ENCODE measurements at regions not wholly inside any gene's neighbourhood (a gene's known extent, or its start where the extent isn't known, plus 50 kb on each side); places are given as distances from the start of the nearest gene placed in this dataset.
A peak's percentile ranks its signal among the peaks of the same experiment; 100 is the strongest.

- ChIA-PET CTCF (no interaction called here), POLR2A (ENCODE audit: unreplicated experiment) (no interaction called here)
- in situ Hi-C loops (cut with MboI; ENCODE audit: low sequenced_read_pairs), result no loop called here
- Histone ChIP-seq H3K14ac (replicated peaks; ENCODE audit: low read depth, low read length) (no peak overlapping the region), H3K9me1 (ENCODE audit: insufficient read depth, low read length) (no peaks in the 10 kb centered on the region), H4K20me1 (ENCODE audit: insufficient read depth, low read length) (no peaks in the 10 kb centered on the region), H2AFZ (replicated peaks; ENCODE audit: low read length, poor library complexity) (peak overlapping the region; percentile 23), H4K8ac (ENCODE audit: low read depth in 2 of 2, low read length in 2 of 2) (no peak overlapping the region), H2BK15ac (ENCODE audit: low read depth, low read length) (no peak overlapping the region), H3K9me3 (ENCODE audit: control insufficient read depth, insufficient read depth, low read length) (no peaks in the 10 kb centered on the region), H3K36me3 (ENCODE audit: control insufficient read depth, insufficient read depth, low read length) (no peaks in the 10 kb centered on the region), H3K79me1 (ENCODE audit: low read depth in 1 of 2, low read length in 2 of 2) (no peaks in the 10 kb centered on the region), H3K56ac (ENCODE audit: extremely low read depth, insufficient read depth, low read length) (no peak overlapping the region), H2AK9ac (replicated peaks; ENCODE audit: low read depth, low read length, poor library complexity) (no peak overlapping the region), H3K4me2 (ENCODE audit: low read depth, low read length) (no peak overlapping the region), H3K4me1 (ENCODE audit: control insufficient read depth, insufficient read depth, low read length) (no peaks in the 10 kb centered on the region), H3K4ac (ENCODE audit: low read depth, low read length) (no peak overlapping the region), H4K5ac (ENCODE audit: low read depth, low read length) (no peak overlapping the region), H2AK5ac (ENCODE audit: low read depth, low read length) (no peak overlapping the region), H4K91ac (ENCODE audit: insufficient read depth, low read depth, low read length) (no peak overlapping the region), H3K27ac (ENCODE audit: insufficient read depth, low read length) (no peak overlapping the region), H2BK20ac (ENCODE audit: low read depth, low read length) (no peak overlapping the region), H3K23ac (ENCODE audit: low read depth, low read length) (no peak overlapping the region), H3K4me3 (ENCODE audit: insufficient read depth, low read depth, low read length) (no peak overlapping the region), H3K18ac (ENCODE audit: low read depth, low read length) (no peak overlapping the region), H2BK5ac (ENCODE audit: low read depth, low read length, poor library complexity, severe bottlenecking) (no peak overlapping the region), H3K27me3 (ENCODE audit: control insufficient read depth, insufficient read depth, low read length) (peaks cover 7% of the 10 kb centered on the region), H2BK120ac (ENCODE audit: low read depth, low read length) (no peak overlapping the region), H3K9ac (ENCODE audit: low read depth, low read length) (no peak overlapping the region)
- dilution Hi-C loops (cut with HindIII; ENCODE audit: low sequenced_read_pairs, unreplicated experiment), result no loop called here
- no CpG with 5 or more reads among the region's 5 CpGs for WGBS, 2 experiments (ENCODE audit: extremely low coverage in 2 of 2, insufficient read length in 1 of 2)
- BruUV-seq (replicated peaks), result no TSS peak
- TF ChIP-seq USF2 (IDR thresholded peaks at IDR 0.05; ENCODE audit: low read depth, low read length) (no peak), MAZ (IDR thresholded peaks at IDR 0.05; ENCODE audit: borderline replicate concordance, low read depth, low read length) (no peak), CHD1 (IDR thresholded peaks at IDR 0.05; ENCODE audit: low read depth, low read length) (no peak), RCOR1 (IDR thresholded peaks at IDR 0.05; ENCODE audit: insufficient replicate concordance, low read length) (no peak), MAFK (IDR thresholded peaks at IDR 0.05; ENCODE audit: low read depth, low read length) (no peak), MXI1 (IDR thresholded peaks at IDR 0.05; ENCODE audit: borderline replicate concordance, low read depth, low read length) (no peak), FOS (IDR thresholded peaks at IDR 0.05; ENCODE audit: low read depth, low read length) (no peak), POLR2A (IDR thresholded peaks at IDR 0.05; ENCODE audit: low read depth, low read length) (no peak), BHLHE40 (IDR thresholded peaks at IDR 0.05; ENCODE audit: low read depth, low read length) (no peak), CEBPB (IDR thresholded peaks at IDR 0.05; ENCODE audit: low read depth, low read length) (no peak), CTCF (conservative IDR thresholded peaks at IDR 0.05; ENCODE audit: low read depth, low read length) (no peak), RAD21 (IDR thresholded peaks at IDR 0.05; ENCODE audit: low read length) (no peak), NFE2L2 (IDR thresholded peaks at IDR 0.05; ENCODE audit: low read depth, low read length) (no peak), SMC3 (IDR thresholded peaks at IDR 0.05; ENCODE audit: low read depth, low read length) (no peak), RFX5 (IDR thresholded peaks at IDR 0.05; ENCODE audit: low read depth, low read length) (no peak), ELK1 (IDR thresholded peaks at IDR 0.05; ENCODE audit: borderline replicate concordance, low read depth, low read length) (no peak)
- intact Hi-C loops (cut with micrococcal nuclease), result no loop called here
- DNase-seq, result no peak
- ATAC-seq (ENCODE audit: low read depth), result no peak
Measured at GRCh38 chr9:107584186-107584585, 94.6 kb upstream of the KLF4 start.
